Brain microvascular endothelial cell (primary cell): ENCODE measurements at regions not wholly inside any gene's neighbourhood (a gene's known extent, or its start where the extent isn't known, plus 50 kb on each side); places are given as distances from the start of the nearest gene placed in this dataset.
A peak's percentile ranks its signal among the peaks of the same experiment; 100 is the strongest.

Experiments used
- DNase-seq: peaks from one replicate; pipeline ENCODE4 v3.0.0-alpha.2; 2020
- H3K27ac ChIP-seq: fragments of 250-450 bp; sonication (Bioruptor Pico); 2 replicates; pipeline ENCODE4 v1.5.1; 2020; ENCODE audit warnings: mild to moderate bottlenecking, moderate library complexity
- H3K27me3 ChIP-seq: fragments of 250-450 bp; sonication (Bioruptor Pico); replicated peaks from 2 replicates; pipeline ENCODE4 v1.5.1; 2020; ENCODE audit warnings: mild to moderate bottlenecking
- H3K36me3 ChIP-seq: fragments of 250-450 bp; sonication (Bioruptor Pico); replicated peaks from 2 replicates; pipeline ENCODE4 v1.5.1; 2020; ENCODE audit warnings: mild to moderate bottlenecking
- H3K4me3 ChIP-seq: 2 replicates; pipeline ENCODE4 v1.5.1; 2011; ENCODE audit warnings: low read depth, mild to moderate bottlenecking, control low read depth, low read length, moderate library complexity
- in situ Hi-C: cut with HindIII; loops from 2 replicates; pipeline ENCODE4 v1.10.0; 2017; ENCODE audit warnings: low sequenced_read_pairs, low pct_ligation_motif_present
- TF ChIP-seq, protein P1 (sequence below): IDR thresholded peaks from 2 replicates; pipeline ENCODE4 v1.5.1; 2011; ENCODE audit warnings: low read depth, mild to moderate bottlenecking, moderate library complexity, low read length, control low read depth, inconsistent platforms; ENCODE audit errors: missing control alignments

DNA sequence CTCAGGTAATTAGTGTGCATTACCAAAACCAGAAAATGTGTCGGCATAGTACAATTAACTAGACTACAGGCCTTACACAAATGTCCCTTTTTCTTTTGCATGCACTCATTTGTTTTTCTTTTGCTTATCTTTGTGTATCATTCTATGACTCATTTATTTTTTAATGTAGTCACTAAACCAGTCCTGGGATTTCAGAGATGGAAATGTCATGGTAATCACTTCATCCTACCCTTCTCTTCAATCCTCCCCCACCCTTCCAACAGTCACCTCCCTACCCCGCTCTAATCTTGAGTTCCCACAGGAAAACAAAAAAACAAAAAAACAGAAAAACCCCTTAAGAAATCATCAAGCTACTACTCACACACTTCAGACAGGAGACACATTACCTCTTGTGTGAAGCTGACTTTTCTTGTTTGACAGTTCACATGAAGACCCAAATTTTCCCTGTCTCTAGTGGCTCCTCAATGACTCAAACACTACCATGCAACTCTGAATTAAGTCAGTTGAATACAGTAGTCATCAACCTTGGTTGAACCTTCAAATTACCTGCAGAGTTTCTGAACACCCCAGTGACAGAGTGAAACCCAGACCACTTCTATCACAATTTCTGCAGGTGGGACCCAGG, 242.4 kb upstream of the SALL1 start:
- TF ChIP-seq, protein P1, sequence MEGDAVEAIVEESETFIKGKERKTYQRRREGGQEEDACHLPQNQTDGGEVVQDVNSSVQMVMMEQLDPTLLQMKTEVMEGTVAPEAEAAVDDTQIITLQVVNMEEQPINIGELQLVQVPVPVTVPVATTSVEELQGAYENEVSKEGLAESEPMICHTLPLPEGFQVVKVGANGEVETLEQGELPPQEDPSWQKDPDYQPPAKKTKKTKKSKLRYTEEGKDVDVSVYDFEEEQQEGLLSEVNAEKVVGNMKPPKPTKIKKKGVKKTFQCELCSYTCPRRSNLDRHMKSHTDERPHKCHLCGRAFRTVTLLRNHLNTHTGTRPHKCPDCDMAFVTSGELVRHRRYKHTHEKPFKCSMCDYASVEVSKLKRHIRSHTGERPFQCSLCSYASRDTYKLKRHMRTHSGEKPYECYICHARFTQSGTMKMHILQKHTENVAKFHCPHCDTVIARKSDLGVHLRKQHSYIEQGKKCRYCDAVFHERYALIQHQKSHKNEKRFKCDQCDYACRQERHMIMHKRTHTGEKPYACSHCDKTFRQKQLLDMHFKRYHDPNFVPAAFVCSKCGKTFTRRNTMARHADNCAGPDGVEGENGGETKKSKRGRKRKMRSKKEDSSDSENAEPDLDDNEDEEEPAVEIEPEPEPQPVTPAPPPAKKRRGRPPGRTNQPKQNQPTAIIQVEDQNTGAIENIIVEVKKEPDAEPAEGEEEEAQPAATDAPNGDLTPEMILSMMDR: no peak
- H3K4me3 ChIP-seq: no peak overlapping the region
- H3K27ac ChIP-seq: peak overlapping the region; percentile 68
- peak; percentile 19 for DNase-seq
- in situ Hi-C loops: no loop called here
- H3K27me3 ChIP-seq: no peaks in the 10 kb centered on the region
- no peaks in the 10 kb centered on the region for H3K36me3 ChIP-seq

- Histone ChIP-seq H3K4me3 (no peak overlapping the region), H3K27me3 (no peaks in the 10 kb centered on the region), H3K36me3 (no peaks in the 10 kb centered on the region), H3K27ac (peak overlapping the region; percentile 68)
- peak; percentile 65 for DNase-seq
- in situ Hi-C loops: no loop called here
- TF ChIP-seq, protein P1: no peak
These were observed 241.6 kb upstream of the SALL1 start for GRCh38 chr16:51392521-51393187.

DNA sequence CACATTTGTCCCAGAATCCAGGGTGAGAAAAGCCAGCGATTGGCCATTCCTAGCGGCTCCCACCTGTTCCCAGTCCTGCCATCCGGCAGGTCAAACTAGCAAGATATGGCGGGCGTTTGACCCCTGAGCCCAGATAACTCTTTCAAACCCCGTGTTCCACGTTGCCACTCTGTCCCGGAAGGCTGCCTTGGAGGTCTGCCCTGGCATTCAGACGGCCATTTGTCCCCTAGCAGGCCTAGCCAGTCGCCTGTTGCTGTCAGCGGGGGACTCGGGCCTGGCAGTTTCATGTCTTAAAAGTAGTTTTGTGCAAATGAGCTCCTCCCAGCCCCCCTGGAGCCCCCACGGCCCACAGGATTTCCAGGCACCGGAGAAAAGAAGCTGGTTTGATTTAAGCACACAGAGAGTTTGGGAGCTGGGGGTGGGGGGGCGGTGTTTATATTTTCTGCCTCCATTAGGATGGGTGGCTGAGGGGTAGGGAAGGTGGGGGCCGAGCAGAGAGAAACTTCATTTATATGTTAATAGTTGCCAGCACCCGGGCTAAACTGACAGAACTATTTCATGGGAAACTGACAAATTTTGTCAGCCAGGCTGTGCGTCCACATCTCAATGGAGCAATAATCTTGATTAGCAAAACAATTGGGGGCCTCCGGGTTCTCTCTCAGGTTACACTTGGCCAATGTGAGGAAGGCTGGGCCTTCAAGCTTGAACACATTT, 240.9 kb upstream of the SALL1 start:
- TF ChIP-seq, protein P1: no peak
- Histone ChIP-seq H3K27me3 (no peaks in the 10 kb centered on the region), H3K36me3 (no peaks in the 10 kb centered on the region), H3K4me3 (no peak overlapping the region), H3K27ac (no peak overlapping the region)
- in situ Hi-C loops: no loop called here
- DNase-seq: no peak

GRCh38 chr16:51390877-51391276, 239.8 kb upstream of the SALL1 start:
- Histone ChIP-seq H3K27ac (no peak overlapping the region), H3K4me3 (no peak overlapping the region), H3K27me3 (no peaks in the 10 kb centered on the region), H3K36me3 (no peaks in the 10 kb centered on the region)
- in situ Hi-C loops: no loop called here
- TF ChIP-seq, protein P1: no peak
- no peak for DNase-seq

DNA sequence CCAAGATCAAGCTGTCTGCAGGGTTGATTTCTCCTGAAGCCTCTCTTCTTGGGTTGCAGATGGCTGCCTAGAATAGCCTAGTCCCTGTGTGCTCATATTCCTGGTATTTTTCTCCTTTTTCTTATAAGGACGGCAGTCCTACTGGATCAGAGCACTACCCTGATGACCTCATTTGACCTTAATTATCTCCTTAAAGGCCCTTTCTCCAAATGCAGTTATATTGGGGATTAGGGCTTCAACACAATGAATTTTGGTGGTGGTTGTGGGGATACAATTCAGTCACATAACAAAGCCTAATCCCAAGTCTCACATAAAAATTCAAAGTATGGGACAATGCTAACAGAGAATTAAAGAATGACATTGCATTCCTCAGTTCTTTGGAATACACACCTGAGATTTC, 238.8 kb upstream of the SALL1 start:
- Histone ChIP-seq H3K4me3 (no peak overlapping the region), H3K27me3 (no peaks in the 10 kb centered on the region), H3K27ac (no peak overlapping the region), H3K36me3 (no peaks in the 10 kb centered on the region)
- in situ Hi-C loops: no loop called here
- TF ChIP-seq, protein P1: no peak
- no peak for DNase-seq
